CD4-positive, CD25-positive, alpha-beta regulatory T cell (primary cell): ENCODE measurements at regions not wholly inside any gene's neighbourhood (a gene's known extent, or its start where the extent isn't known, plus 50 kb on each side); places are given as distances from the start of the nearest gene placed in this dataset.

Experiments
- ATAC-seq, 2 donors: fragments of 150-1000 bp; cut with Tn5 transposase; one replicate each; pipeline ENCODE4 v1.10.0; 2021; ENCODE audit warnings: low read depth in 2 of 2, moderate number of reproducible peaks in 2 of 2, moderate library complexity in 1 of 2
- DNase-seq, 3 donors: peaks; one replicate each; pipeline versions ENCODE4 v3.0.0 to v3.0.0-alpha.2; 2012 to 2022; ENCODE audit warnings: mixed read lengths in 1 of 3
- H3K27ac ChIP-seq: one replicate; pipeline ENCODE4 v1.7.0; 2013; ENCODE audit warnings: mild to moderate bottlenecking, low read length; ENCODE audit not compliant: insufficient read depth, poor library complexity, severe bottlenecking
- H3K27me3 ChIP-seq: one replicate; pipeline ENCODE4 v1.7.0; 2013; ENCODE audit warnings: low read length; ENCODE audit not compliant: control insufficient read depth, insufficient read depth
- H3K36me3 ChIP-seq: one replicate; pipeline ENCODE4 v1.7.0; 2013; ENCODE audit warnings: mild to moderate bottlenecking, low read length, moderate library complexity; ENCODE audit not compliant: control insufficient read depth, insufficient read depth
- H3K4me1 ChIP-seq: 2 replicates; pipeline ENCODE4 v1.7.0; 2013; ENCODE audit warnings: mild to moderate bottlenecking, low read length; ENCODE audit not compliant: insufficient read depth, control insufficient read depth, poor library complexity, severe bottlenecking
- H3K4me3 ChIP-seq: one replicate; pipeline ENCODE4 v1.7.0; 2013; ENCODE audit warnings: low read depth, mild to moderate bottlenecking, low read length, moderate library complexity
- H3K9me3 ChIP-seq, 2 experiments: 1 replicate in 1 of 2; 2 replicates in 1 of 2; pipeline ENCODE4 v1.7.0; 2013; ENCODE audit warnings: low read length in 2 of 2, mild to moderate bottlenecking in 1 of 2, moderate library complexity in 1 of 2; ENCODE audit not compliant: control insufficient read depth in 2 of 2
- H3K27ac Mint-ChIP-seq, 3 donors: one replicate each; pipeline ENCODE4 v1.8.0; 2020 to 2022; ENCODE audit warnings: mild to moderate bottlenecking in 3 of 3, mixed read lengths in 3 of 3, moderate library complexity in 2 of 3
- H3K27me3 Mint-ChIP-seq: one replicate; pipeline ENCODE4 v1.8.0; 2022; ENCODE audit warnings: mild to moderate bottlenecking, mixed read lengths
- H3K36me3 Mint-ChIP-seq: one replicate; pipeline ENCODE4 v1.8.0; 2020; ENCODE audit warnings: mixed read lengths
- H3K4me1 Mint-ChIP-seq, 4 donors: one replicate each; pipeline ENCODE4 v1.8.0; 2020 to 2022; ENCODE audit warnings: mixed read lengths in 4 of 4, mild to moderate bottlenecking in 1 of 4
- H3K4me3 Mint-ChIP-seq, 4 donors: one replicate each; pipeline ENCODE4 v1.8.0; 2020 to 2022; ENCODE audit warnings: mild to moderate bottlenecking in 4 of 4, mixed read lengths in 4 of 4, moderate library complexity in 3 of 4
- H3K9me3 Mint-ChIP-seq, 7 donors: one replicate each; pipeline ENCODE4 v1.8.0; 2020 to 2022; ENCODE audit warnings: mixed read lengths in 7 of 7, mild to moderate bottlenecking in 3 of 7, moderate library complexity in 2 of 7

DNA sequence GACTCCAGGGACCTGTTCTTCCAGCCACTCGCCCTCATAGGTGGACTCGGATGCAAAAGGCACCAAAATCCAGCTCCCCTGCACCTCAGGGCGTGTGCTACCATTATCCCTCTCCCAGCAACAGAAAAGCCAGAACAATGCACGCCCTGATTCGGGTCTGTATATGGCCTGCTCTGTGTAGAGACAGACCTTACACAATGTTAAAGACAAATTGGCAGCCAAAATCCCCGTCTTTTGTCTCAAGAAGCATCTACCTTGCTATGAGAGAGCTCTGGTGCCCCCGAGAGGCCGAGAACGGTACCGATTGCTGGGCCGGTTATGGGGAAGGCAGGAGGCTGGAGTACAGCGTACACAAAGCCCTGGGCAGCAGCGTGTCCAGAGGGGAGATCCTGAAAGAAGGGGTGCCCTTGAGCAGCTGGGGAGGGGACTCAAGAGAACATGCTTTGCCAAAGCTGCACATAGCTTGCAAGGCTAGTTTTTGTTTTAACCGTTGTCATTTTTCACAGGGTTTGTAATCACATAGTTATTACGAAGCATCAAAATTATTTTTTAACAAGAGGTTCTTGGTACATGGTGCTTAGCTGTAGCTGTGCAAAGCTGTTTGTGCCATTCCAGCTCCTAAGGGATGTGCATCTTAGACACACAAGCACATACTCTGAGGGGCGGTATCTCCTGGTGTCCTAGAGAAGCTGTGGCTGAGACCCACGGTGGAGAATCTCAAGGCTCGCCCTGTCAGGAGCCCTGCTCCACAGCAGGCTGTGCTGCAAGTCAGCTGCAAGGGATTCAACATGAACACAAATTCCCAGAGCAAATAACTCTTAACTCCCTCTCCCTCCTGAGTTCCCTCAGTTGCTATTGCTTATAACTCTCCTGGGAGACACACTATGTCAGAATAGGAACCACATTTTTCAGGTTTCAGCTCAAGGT is 461.5 kb upstream of the PPP2R3A start:
- no peaks in the 10 kb centered on the region for H3K27me3 Mint-ChIP-seq
- H3K4me1 Mint-ChIP-seq = no peaks in the 10 kb centered on the region
- H3K27ac Mint-ChIP-seq = peak overlapping the region in 1 of 3 donors; percentile 3
- H3K36me3 ChIP-seq = no peaks in the 10 kb centered on the region
- no peaks in the 10 kb centered on the region for H3K36me3 Mint-ChIP-seq
- H3K9me3 ChIP-seq = no peaks in the 10 kb centered on the region
- ATAC-seq (no peak), DNase-seq (peak in 1 of 3 donors; percentile 10)
- H3K9me3 Mint-ChIP-seq = peaks cover 0 to 5% (median 2%) of the 10 kb centered on the region in 7 donors
- no peaks in the 10 kb centered on the region for H3K27me3 ChIP-seq
- no peaks in the 10 kb centered on the region for H3K4me1 ChIP-seq
- H3K4me3 Mint-ChIP-seq = no peak overlapping the region
- no peak overlapping the region for H3K27ac ChIP-seq
- no peak overlapping the region for H3K4me3 ChIP-seq

DNA sequence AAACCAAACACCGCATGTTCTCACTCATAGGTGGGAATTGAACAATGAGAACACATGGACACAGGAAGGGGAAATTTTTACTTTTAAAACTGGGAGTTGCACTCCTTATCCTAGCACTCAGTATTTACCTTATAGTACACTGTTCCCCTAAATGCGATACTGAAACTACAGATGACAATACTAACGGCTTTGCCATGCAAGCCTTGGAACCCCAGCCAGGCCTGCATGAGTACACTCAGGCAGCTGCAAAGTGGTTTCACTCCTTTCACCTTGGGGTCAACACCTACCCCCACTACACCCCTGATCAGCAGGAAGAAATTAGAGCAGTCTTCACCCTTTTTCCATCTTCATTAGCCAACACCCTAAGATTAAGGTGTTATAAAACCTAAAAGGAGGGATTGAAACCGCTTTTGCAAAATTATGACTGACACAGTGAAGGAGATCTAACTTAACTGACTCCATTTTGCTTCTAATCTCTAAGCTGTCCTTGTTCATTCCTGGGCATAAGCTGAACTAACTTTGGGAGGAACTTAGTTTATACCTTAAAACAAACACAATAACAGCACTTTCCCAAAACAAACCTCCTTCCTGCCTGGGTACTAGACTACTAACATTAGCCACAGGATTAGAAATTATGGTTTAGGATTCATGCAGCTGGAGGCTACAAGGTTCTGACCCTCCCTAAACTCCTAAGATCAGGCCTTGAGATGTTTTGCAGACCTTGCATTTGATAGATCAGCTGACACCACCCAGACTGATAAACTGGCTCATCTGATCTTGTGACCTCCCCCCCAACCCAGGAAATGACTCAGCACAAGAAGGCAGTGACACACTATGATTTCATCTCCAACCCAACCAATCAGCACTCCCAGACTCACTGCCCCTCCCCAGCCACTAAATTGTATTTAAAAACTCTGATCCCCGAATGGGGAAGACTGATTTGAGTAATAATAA is 452.1 kb upstream of the PPP2R3A start:
- Histone ChIP-seq H3K4me3 (no peak overlapping the region), H3K27me3 (no peaks in the 10 kb centered on the region), H3K4me1 (no peaks in the 10 kb centered on the region), H3K9me3 (peaks cover 0 to 3% of the 10 kb centered on the region in 2 experiments), H3K27ac (no peak overlapping the region), H3K36me3 (no peaks in the 10 kb centered on the region)
- Mint-ChIP-seq H3K9me3 (peaks cover 0 to 11% (median under 1%) of the 10 kb centered on the region in 7 donors), H3K36me3 (no peaks in the 10 kb centered on the region), H3K27me3 (no peaks in the 10 kb centered on the region), H3K27ac (no peak overlapping the region), H3K4me3 (no peak overlapping the region), H3K4me1 (no peaks in the 10 kb centered on the region)
- ATAC-seq = no peak
- peak in 1 of 3 donors; percentile 8 for DNase-seq

DNA sequence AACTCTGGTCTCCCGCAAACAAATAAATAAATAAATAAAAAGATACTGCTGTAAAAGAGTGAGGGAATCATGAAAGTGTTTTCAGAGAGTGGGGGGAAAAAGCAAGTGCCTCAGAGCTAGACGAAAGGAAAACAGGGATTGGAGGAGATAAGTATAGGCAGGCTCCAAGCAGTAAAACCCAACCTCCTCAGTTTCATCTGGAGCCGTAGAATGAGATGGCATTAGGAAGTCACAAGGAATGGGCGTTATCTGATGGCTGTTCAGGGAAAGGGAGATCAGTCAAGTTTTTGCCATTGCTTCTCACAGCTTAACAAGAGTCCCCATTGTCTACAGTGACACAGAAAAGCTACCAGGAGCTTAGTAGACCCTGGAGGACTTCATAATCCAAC is 451.5 kb upstream of the PPP2R3A start:
- Histone ChIP-seq H3K4me1 (no peaks in the 10 kb centered on the region), H3K9me3 (peaks cover 0 to 3% of the 10 kb centered on the region in 2 experiments), H3K4me3 (no peak overlapping the region), H3K27me3 (no peaks in the 10 kb centered on the region), H3K27ac (no peak overlapping the region), H3K36me3 (no peaks in the 10 kb centered on the region)
- no peak for ATAC-seq
- Mint-ChIP-seq H3K9me3 (peaks cover 0 to 8% (median 2%) of the 10 kb centered on the region in 7 donors), H3K27ac (no peak overlapping the region), H3K4me1 (no peaks in the 10 kb centered on the region), H3K4me3 (peak overlapping the region in 1 of 4 donors; percentile 84), H3K27me3 (no peaks in the 10 kb centered on the region), H3K36me3 (no peaks in the 10 kb centered on the region)
- DNase-seq = no peak

DNA sequence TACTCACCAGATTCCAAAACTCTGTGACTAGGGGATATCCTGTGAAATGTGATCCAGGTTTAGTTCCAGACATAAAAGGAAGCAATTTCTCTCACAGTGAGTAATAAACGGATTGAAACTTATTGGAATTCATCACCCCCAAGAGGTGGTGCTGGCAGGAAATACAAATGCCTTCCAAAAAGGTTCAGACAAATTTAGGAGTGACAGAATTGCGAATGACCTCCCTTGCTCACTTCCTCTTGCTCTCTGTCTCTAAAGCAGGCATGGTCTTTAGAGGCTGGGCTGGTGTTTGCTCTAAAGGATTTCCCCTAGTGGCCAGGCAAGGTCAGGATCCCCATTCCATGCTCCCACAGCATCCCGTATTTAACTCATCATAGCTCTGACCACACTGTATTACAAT is 449.4 kb upstream of the PPP2R3A start:
- no peak for ATAC-seq
- Histone ChIP-seq H3K4me3 (no peak overlapping the region), H3K4me1 (no peaks in the 10 kb centered on the region), H3K9me3 (no peaks in the 10 kb centered on the region), H3K27ac (no peak overlapping the region), H3K27me3 (no peaks in the 10 kb centered on the region), H3K36me3 (no peaks in the 10 kb centered on the region)
- Mint-ChIP-seq H3K9me3 (peaks cover 0 to 5% (median 3%) of the 10 kb centered on the region in 7 donors), H3K27me3 (no peaks in the 10 kb centered on the region), H3K27ac (no peak overlapping the region), H3K4me3 (no peak overlapping the region), H3K4me1 (no peaks in the 10 kb centered on the region), H3K36me3 (no peaks in the 10 kb centered on the region)
- no peak for DNase-seq

DNA sequence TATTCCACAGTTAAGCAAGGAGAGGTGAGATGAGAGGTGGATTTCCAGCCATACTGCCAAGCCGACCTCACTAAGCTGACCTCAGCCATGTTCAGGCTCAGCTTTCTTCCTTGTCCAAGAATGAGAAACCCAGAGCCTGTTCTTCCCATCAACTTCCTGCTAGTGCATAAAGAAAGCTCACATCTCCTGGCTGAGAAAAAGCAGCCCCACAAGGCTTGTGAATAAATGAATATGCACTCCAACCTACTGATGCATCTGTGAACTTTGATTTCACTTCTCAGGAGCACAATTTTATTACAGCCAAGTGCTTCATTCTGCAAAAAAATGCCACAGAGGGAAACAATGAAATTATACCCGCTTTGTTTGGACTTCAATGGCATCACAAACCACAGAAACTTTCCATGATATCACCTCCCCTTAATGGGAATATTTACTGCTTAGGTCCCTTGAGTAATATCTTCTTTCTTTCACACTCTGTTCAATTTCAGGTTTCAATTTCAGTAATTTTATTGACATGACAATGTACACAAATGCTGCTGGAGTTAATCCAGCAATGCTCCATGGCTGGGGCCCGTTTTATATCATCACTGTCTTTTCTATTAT is 437.0 kb upstream of the PPP2R3A start:
- Mint-ChIP-seq H3K9me3 (peaks cover 0 to 5% (median 2%) of the 10 kb centered on the region in 7 donors), H3K27ac (no peak overlapping the region), H3K36me3 (no peaks in the 10 kb centered on the region), H3K4me3 (no peak overlapping the region), H3K27me3 (no peaks in the 10 kb centered on the region), H3K4me1 (no peaks in the 10 kb centered on the region)
- Histone ChIP-seq H3K36me3 (no peaks in the 10 kb centered on the region), H3K27me3 (no peaks in the 10 kb centered on the region), H3K4me1 (no peaks in the 10 kb centered on the region), H3K9me3 (peaks cover 0 to 2% of the 10 kb centered on the region in 2 experiments), H3K4me3 (no peak overlapping the region), H3K27ac (no peak overlapping the region)
- DNase-seq (no peak), ATAC-seq (no peak)

DNA sequence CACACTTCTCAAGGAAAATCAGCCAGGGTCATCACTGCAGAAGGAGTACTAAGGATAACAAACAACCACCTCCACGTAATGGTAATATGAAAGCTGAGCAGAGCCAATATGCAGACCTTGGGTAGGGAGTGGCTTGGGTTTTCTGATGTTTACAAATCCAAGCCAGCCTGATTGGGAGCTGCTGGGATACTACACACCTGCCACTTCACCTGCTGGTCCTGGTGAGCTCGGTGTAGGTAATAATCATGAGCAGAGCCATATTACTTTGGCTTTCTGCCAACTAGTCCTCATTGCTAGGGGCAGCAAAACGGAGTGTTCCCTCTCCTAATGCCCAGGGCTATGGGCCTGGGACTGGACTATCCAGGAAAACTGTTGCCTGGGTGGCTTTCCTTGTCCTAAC is 433.5 kb upstream of the PPP2R3A start:
- Histone ChIP-seq H3K4me1 (no peaks in the 10 kb centered on the region), H3K27me3 (no peaks in the 10 kb centered on the region), H3K4me3 (no peak overlapping the region), H3K9me3 (peaks cover 0 to 2% of the 10 kb centered on the region in 2 experiments), H3K27ac (no peak overlapping the region), H3K36me3 (no peaks in the 10 kb centered on the region)
- H3K9me3 Mint-ChIP-seq = peaks cover 0 to 10% (median 3%) of the 10 kb centered on the region in 7 donors
- no peak overlapping the region for H3K4me3 Mint-ChIP-seq
- ATAC-seq (no peak), DNase-seq (no peak)
- no peaks in the 10 kb centered on the region for H3K27me3 Mint-ChIP-seq
- no peak overlapping the region for H3K27ac Mint-ChIP-seq
- H3K36me3 Mint-ChIP-seq = no peaks in the 10 kb centered on the region
- H3K4me1 Mint-ChIP-seq = no peaks in the 10 kb centered on the region

DNA sequence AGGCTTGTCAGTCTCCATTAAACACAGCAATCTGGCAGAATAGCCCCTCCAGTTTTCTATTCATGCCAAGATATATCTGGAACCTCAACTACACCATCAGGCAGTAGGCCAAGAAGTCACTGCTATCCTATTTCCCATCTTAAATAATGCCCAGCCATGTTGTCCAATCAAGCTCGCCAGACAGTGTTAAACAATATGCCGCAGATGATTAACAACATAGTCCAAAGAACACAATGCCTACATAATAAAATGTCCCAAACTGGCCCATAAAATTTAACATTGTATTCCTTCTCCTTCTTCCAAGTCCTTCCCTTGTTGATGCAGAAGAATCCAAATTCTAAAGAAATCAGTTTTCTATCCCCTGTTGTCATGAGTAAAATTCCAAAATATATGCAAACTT is 427.4 kb upstream of the PPP2R3A start:
- H3K36me3 Mint-ChIP-seq = no peaks in the 10 kb centered on the region
- H3K9me3 ChIP-seq = peaks cover 0 to under 1% of the 10 kb centered on the region in 2 experiments
- peaks cover 0 to 7% (median 4%) of the 10 kb centered on the region in 7 donors for H3K9me3 Mint-ChIP-seq
- H3K27me3 ChIP-seq = no peaks in the 10 kb centered on the region
- no peak overlapping the region for H3K4me3 Mint-ChIP-seq
- no peak overlapping the region for H3K4me3 ChIP-seq
- DNase-seq (no peak), ATAC-seq (no peak)
- H3K4me1 Mint-ChIP-seq = no peaks in the 10 kb centered on the region
- H3K27ac ChIP-seq = no peak overlapping the region
- H3K4me1 ChIP-seq = no peaks in the 10 kb centered on the region
- H3K27me3 Mint-ChIP-seq = no peaks in the 10 kb centered on the region
- H3K27ac Mint-ChIP-seq = no peak overlapping the region
- no peaks in the 10 kb centered on the region for H3K36me3 ChIP-seq
